ENCODE measurements at regions not wholly inside any gene's neighbourhood (a gene's known extent, or its start where the extent isn't known, plus 50 kb on each side); places are given as distances from the start of the nearest gene placed in this dataset.

GRCh38 chr11:26793487-26793886 lies 71.6 kb upstream of the SLC5A12 start (continued):
- TF ChIP-seq CTCF (IDR thresholded peaks at IDR 0.05 in 2 of 3, conservative IDR thresholded peaks at IDR 0.05 in 1 of 3; ENCODE audit: borderline replicate concordance in 1 of 3, insufficient read depth in 1 of 3, low read depth in 2 of 3, low read length in 2 of 3) (no peak), SRF (IDR thresholded peaks at IDR 0.05; ENCODE audit: low read depth) (no peak), EZH2 (IDR thresholded peaks at IDR 0.05) (no peak), POLR2AphosphoS5 (IDR thresholded peaks at IDR 0.05; ENCODE audit: low read depth, low read length) (no peak), FOSL1 (IDR thresholded peaks at IDR 0.05; ENCODE audit: low read depth) (no peak), ZNF274 (IDR thresholded peaks at IDR 0.05; ENCODE audit: low read depth, low read length) (no peak)

- Histone ChIP-seq H3K4me2 (ENCODE audit: low read length) (no peak overlapping the region), H3K4me3 (replicated peaks in 1 of 2; ENCODE audit: low read depth in 1 of 2, low read length in 2 of 2) (no peak overlapping the region), H3K36me3 (ENCODE audit: control insufficient read depth in 1 of 2, insufficient read depth in 2 of 2, low read length in 2 of 2) (no peaks in the 10 kb centered on the region), H2AFZ (ENCODE audit: low read depth, low read length, poor library complexity, severe bottlenecking) (no peak overlapping the region), H3K9me2 (ENCODE audit: insufficient read depth) (no peaks in the 10 kb centered on the region), H3K79me2 (ENCODE audit: insufficient read depth, low read length) (no peaks in the 10 kb centered on the region), H3K9ac (ENCODE audit: low read length) (no peak overlapping the region), H3K27ac (ENCODE audit: low read depth, low read length) (no peak overlapping the region), H3K27me3 (ENCODE audit: insufficient read depth, low read length) (no peaks in the 10 kb centered on the region), H4K20me1 (ENCODE audit: insufficient read depth) (no peaks in the 10 kb centered on the region), H3K9me3 (ENCODE audit: control insufficient read depth in 1 of 2, insufficient read depth in 1 of 2, low read depth in 1 of 2, low read length in 2 of 2) (peaks cover 0 to 9% of the 10 kb centered on the region in 2 experiments; a peak in 3 of 4 replicates), H3K4me1 (ENCODE audit: control insufficient read depth in 1 of 2, insufficient read depth in 2 of 2, low read length in 2 of 2) (no peaks in the 10 kb centered on the region)
- no TSS peak for BruUV-seq (replicated peaks)
- no peak for ATAC-seq
- intact Hi-C loops (cut with micrococcal nuclease) = no loop called here
- no peak for DNase-seq (ENCODE audit: low read depth, low spot score)
- POLR2A ChIA-PET = no interaction called here
- CTCF ChIA-PET = no interaction called here
- RAD21 ChIA-PET (ENCODE audit: low non-redundant PET in 1 of 2, low total read pairs in 2 of 2, uncharacterized antibody in 2 of 2, unreplicated experiment in 2 of 2) = no interaction called here
- TF ChIP-seq YY1 (IDR thresholded peaks at IDR 0.05; ENCODE audit: extremely low read depth, insufficient replicate concordance, low read depth, low read length) (no peak), JUND (IDR thresholded peaks at IDR 0.05) (no peak)
These were observed 79.7 kb upstream of the SLC5A12 start for GRCh38 chr11:26801601-26802000.

All from HCT116 (cell line).